GM19238 (cell line): ENCODE measurements at regions not wholly inside any gene's neighbourhood (a gene's known extent, or its start where the extent isn't known, plus 50 kb on each side); places are given as distances from the start of the nearest gene placed in this dataset.
"Not testable (repeated sequence)": the region's sequence is repeated elsewhere in the genome, so short reads cannot be mapped to it uniquely, and the experiment has no call there.

Experiments
- DNase-seq: peaks from one replicate; pipeline ENCODE4 v3.0.0; 2011; ENCODE audit warnings: low spot score; ENCODE audit not compliant: insufficient read length

DNA sequence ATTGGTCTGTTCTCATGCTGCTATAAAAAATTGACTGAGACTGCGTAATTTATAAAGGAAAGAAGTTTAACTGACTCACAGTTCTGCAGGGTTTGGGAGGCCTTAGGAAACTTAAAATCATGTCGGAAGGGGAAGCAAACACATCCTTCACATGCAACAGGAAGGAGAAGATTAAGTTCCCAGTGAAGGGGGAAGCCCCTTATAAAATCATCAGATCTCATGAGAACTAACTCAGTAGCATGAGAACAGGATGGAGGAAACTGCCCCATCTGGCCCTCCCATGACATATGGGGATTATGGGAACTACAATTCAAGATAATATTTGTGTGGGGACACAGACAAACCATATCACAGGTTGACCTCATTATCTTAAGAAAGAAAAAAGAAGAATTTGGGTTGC is 134.5 kb downstream of the PPP1R3A start:
- no peak for DNase-seq

DNA sequence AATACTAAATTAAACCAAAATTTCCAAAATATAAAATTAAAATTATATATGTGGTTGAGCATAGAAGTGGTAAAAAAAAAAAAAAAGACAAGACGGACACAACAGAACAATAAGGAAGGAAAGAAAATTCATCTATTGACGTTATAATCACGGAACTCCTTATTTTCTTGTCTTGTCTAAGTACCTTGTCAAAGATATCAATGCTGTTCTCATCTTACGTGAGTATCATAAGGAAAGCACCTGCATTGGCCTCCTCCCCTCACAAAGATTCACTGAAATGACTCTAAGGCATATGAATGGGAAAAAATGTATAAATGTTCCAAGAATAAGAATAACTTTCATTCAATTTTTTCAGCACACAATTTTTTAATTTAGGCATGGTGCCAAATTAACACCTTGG is 135.4 kb downstream of the PPP1R3A start:
- no peak for DNase-seq

DNA sequence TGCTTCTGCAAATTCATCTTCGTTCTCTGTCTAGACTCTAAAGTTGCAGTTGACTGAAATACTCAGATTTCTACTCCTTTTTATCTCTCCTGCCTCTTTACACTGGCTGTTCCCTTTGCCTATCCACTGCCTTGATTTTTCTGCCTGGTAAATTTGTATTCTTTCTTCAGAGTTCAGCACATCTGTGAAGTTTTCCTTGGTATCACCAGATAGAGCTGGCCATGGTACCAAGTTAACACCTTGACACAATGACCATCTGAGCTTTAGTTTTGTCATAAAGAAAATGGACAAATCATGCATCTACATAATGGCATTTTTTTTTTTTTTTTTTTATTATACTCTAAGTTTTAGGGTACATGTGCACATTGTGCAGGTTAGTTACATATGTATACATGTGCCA is 143.0 kb downstream of the PPP1R3A start:
- DNase-seq = no peak

DNA sequence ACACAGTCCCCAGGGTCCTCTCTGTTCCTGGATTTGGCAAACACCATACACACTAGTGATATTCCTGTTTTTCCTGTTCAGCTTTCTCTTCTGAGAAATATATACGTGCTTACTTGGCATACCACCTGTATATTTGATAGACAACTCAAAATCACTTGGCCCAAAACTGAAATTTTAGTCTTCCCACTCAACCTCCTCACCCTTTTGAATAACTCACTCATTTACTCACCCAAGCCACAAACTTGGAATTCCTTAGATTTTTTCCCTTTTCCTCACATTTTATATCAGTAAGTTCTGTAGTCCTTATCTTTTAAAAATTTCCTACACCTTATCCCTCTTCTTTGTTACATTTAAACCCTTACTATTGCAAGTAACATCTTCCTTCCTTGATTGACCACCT is 143.4 kb downstream of the PPP1R3A start:
- no peak for DNase-seq

DNA sequence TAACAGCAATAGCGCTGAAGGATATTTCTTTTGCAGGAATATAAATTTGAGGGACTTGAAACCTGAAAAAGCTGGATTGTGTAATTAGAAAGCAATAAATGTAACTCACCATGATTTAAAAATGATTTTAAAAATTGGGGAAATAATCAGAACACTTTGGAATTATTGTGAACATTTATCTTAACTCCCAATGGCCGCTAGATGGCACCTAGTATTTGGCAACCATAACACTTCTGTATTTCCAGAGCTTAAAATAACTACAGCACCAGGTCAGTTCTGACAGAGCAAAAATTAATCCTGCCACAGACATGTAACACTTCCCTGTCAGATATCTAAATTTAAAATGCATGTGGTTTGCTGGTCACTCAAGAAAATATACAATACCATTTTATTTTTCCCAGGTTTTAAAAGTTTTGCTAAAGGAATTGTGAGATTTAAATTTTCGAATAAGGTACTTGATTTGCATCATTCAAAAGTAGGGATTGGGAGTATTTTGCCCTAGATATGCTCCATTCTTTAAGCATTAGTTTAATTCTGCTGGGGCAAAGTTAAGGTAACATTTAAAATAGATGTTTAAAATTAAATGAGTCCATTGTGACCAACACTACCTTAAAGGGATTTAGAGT is 144.5 kb downstream of the PPP1R3A start:
- peak; percentile 7 for DNase-seq

DNA sequence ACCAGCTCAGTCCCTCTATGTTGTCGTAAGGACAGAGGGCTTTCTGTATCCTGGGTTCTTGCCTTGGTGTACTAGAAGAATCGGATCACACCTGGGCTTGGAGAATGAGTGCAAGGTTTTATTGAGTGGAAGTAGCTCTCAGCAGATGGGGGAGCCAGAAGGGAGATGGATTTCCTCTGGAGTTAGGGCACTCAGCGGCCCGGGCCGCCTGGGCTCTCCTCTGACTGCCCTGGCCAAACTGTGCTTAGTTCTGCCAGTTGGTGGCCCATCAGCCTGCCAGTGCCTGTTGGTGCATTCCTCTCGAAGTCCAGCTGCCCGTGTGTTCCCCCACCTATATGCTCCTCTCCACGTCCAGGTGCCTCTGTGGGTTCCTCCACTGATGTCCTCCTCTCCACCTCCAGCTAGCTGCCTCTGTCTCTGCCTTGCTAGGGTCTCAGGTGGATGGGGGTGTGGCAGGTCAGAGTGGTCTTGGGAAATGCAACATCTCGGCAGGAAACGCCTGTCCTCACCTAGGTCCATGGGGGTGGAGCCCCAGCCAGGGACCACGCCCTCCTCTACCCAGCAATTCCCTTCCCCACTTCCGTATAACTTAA is 148.6 kb downstream of the PPP1R3A start:
- DNase-seq = no peak

DNA sequence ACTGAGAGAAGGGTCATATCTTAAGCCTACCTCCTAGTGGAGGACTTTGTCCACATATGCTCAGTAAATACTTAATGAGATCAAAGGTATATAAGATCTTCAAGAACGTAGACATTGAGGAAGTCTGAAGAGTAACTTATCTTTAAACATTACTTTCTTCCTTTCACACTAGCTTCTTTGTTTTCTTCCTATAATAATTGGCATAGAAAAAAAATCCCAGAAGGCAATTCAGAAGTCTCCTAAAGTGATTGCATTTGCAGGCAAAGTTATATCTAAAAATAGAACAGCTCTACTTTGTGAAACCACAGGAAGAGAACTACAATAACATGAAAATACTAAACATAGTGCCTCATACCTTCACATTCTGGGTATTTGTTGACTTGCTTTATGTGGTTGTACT is 150.4 kb downstream of the PPP1R3A start:
- no peak for DNase-seq

DNA sequence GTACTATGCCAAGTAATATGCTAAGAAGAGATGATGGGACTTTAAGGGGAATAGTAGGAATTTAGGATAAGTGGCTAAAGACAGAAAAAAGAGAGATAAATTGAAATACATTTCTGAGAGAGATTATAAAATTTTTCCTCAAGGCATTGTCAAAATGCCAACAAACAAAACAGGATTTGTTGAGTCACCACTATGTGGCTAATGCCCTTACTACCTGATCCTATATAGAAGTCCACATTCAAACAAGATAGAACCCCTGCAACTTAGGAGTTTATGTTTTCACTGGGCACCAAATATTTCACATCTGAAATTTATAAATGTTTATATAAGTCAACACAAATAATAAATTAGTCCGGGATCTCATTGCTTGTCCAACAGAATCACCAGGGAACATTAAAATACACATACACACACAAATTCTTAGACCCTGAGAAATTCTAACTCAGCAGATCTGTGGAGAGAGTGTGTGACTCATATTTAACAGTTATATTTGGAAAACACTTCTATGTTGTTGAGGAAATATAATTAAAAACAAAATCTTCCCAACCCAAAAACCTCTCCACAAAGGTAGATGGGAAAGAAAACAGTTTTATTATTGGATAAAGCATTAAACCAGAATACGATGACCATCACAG is 154.3 kb downstream of the PPP1R3A start:
- DNase-seq = no peak

DNA sequence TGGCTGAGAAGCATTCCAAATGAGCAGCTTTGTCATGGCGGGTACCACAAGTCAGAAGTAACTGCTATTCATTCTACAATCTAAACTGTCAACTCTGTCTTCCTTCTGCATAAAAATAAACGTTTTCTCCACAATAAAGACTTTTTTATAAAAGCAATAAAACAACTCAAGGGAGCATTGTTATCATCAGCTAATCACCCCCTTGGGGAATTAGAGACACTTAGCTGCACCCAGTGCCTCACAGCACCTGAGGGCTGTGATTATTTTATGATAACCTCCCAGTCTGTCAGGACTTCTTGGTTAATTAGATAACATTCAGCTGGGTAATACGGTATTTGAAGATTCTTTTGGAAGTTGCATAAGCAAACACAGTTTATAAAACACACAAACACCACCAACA is 155.6 kb downstream of the PPP1R3A start:
- DNase-seq = no peak

DNA sequence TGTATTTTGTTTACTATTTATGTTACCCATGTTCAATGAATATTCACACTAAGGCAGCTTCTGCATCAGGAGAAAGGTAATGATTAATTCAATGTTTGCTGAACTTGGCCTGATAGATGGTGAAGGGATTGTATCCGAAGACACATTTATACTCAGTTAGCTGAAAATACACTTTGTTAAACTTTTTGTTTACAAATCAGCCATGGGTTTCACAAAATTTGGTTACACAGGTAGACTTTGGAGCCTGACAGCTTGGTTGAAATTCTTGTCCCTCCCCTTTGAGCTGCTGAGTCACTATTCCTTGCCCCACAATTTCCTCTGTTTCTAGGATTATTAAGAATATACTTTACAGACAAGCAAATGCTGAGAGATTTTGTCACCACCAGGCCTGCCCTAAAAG is 162.6 kb downstream of the PPP1R3A start:
- DNase-seq = no peak

DNA sequence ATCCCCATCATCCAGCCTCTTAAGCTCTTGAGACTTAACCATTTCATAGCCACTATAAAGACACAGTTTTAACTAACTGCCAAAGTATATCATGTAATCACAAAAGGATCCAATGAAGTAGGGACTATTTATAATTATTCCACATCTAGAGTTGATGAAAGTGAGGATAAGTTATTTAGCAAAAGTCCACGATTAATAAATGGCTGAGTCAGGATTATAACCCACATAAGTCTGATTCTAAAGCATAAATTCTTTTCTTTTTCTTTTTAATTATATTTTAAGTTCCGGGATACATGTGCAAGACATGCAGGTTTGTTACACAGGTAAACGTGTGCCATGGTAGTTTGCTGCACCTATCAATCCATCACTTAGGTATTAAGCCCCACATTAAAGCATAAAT is 166.1 kb downstream of the PPP1R3A start:
- no peak for DNase-seq

DNA sequence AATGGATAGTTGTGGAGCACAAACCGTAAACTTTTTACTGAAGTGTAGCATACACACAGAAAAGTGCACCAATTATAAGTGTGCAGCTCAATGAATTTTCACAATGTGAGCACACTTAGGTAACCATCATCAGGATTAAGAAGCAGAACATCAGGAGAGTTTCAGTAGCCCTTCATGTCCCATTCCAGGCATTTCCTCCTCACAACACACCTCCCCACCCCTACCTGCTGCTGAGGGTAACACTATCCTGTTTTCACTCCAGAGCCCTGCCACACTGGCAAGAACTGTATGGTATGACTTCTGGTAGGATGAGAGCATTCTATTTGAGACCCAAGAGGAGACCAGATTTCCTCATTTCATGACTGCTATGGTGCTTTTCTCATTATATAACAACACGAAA is 166.5 kb downstream of the PPP1R3A start:
- DNase-seq = no peak

DNA sequence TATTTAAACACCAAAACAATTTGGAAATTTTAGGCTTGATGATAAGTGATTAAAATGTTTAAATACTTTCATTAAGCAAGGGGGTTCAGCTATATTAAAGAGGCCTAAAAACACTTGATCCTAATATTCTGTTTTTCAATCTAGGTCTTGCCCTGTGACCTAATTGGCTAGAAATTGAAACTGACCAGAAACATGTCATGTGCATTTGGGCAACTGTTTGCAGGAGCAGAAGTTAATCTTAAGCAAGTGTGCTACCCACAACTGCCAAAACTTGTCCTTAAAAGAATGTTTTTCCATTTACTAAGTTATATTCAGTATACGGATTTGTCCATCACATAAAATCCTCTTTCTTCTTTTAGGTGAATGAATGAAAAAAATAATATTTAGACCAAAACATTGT is 167.3 kb downstream of the PPP1R3A start:
- no peak for DNase-seq

DNA sequence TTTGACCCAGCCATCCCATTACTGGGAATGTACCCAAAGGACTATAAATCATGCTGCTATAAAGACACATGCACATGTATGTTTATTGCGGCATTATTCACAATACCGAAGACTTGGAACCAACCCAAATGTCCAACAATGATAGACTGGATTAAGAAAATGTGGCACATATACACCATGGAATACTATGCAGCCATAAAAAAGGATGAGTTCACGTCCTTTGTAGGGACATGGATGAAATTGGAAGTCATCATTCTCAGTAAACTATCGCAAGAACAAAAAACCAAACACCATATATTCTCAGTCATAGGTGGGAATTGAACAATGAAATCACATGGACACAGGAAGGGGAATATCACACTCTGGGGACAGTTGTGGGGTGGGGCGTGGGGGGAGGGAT is 170.4 kb downstream of the PPP1R3A start:
- DNase-seq = not testable (repeated sequence)

DNA sequence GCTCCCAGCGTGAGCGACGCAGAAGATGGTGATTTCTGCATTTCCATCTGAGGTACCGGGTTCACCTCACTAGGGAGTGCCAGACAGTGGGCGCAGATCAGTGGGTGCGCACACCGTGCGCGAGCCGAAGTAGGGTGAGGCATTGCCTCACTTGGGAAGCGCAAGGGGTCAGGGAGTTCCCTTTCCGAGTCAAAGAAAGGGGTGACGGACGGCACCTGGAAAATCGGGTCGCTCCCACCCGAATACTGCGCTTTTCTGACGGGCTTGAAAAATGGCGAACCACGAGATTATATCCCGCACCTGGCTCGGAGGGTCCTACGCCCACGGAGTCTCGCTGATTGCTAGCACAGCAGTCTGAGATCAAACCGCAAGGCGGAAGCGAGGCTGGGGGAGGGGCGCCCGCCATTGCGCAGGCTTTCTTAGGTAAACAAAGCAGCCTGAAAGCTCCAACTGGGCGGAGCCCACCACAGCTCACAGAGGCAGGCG is 175.8 kb downstream of the PPP1R3A start:
- not testable (repeated sequence) for DNase-seq

DNA sequence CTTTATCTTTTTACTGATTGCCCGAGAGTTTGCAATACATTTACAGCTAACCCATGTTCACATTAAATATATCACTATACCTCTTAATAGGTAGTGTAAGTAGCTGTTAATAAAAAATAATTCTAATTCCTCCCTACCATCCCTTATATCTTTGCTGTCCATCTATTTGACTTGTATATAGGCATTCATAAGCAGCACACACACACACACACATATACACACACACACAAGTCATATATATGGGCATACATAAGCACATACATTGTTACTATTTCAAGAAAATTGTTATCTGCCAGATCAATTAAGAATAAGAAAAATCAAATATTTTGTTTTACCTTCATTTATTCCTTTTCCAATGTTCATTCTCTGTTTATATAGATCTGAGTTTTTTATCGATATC is 176.4 kb downstream of the PPP1R3A start:
- no peak for DNase-seq

DNA sequence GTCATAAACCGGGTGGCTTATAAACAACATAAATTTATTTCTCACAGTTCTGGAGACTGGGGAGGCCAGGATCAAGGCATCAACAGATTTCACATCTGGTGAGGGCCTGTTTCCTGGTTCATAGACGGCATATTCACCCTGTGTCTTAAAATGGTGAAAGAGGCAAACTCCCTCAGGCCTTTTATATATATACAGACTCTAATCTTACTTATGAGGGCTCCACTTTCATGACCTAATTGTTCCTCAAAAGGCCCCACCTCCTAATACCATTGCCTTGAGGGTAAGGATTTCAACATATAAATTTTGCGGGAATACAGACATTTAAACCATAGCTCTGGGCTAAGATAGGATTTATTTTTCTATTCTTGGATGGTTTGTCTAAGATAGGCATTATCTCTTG is 187.2 kb downstream of the PPP1R3A start:
- no peak for DNase-seq

DNA sequence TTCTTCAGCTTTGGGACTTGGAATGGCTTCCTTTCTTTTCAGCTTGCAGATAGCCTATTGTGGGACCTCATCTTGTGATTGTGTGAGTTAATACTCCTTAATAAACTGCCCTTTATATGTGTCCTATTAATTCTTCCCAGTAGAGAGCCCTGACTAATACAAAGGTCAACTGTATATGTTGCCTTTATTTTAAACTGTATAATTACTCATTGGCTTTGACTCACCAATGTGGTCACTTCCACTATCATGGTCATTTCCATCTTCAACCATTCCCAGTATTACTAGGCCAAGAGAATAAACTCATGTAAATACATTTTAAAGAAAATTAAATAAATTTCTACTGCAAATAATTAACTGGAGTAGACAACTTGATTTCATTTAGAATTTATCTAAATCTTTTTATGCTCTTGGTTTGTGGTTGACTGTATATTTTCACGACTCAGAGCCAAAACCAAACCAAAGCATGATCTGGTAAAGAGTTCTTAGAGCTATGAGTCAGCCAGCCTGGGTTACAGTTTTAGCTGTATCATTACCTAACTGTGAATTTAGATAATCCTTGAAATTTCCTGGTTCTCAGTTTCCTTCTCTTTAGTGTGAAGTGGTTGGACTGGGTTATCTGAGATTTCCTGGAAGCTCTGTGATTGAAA is 188.4 kb downstream of the PPP1R3A start:
- no peak for DNase-seq

DNA sequence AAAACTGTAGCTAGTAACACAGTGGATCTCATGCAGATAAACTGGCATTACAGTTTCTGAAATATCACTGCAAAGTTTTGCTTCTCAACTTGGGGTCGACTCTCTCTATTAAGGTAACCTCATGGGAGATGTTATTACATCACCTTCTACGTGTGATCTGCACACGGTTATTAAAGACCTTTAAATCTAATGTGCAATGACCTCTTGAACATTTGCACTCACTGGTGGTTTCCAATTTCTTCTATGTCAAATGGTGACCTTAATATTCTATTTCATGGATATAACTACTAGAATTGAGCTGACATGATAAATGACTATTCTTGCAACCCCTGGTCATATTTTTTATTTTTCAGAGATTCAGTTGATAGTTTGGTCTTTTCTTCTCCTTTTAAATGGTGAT is 191.3 kb downstream of the PPP1R3A start:
- DNase-seq = no peak

DNA sequence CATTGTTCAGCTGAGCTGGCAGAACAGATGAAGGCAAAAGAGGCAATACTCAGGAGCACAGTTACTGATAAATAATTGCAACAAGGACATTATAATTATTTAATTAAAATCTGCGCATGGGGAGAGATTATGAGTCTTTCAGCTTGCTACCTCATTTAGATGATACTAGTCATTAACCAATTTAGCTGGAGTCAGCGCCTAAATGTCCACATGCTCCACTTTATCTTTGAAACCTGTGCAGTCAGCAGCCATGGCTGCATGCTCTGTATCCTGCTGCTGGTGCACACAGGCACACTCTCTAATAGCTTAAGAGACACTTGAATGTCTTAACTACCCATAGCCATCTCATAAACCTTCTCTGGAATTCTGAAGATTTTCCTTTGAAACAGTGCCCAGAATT is 196.8 kb downstream of the PPP1R3A start:
- DNase-seq = no peak

DNA sequence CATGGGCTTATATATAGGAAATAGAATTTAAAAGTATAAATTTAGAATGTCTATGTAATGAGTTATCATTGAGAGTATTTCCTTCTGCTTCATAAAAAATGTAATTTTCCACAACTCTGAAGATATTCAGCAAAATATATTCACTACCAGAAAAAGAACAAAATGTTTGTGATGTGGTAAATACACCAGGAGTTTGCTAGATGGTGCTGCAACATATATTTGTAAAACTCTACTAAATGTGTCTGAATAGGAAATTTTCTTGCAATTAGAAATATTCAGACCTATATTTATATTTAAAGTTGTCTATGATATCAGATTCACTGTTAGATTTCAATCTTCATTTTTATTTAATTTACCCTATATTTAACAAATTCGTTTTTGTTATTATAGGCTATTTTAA is 201.1 kb downstream of the PPP1R3A start:
- no peak for DNase-seq
